Trophoblast cell (in vitro differentiated cells and primary cell): ENCODE measurements at regions not wholly inside any gene's neighbourhood (a gene's known extent, or its start where the extent isn't known, plus 50 kb on each side); places are given as distances from the start of the nearest gene placed in this dataset.

Source experiments
- DNase-seq, 2 donors: peaks; one replicate each; pipeline ENCODE4 v3.0.0-alpha.2; 2016
- H2AFZ ChIP-seq: 2 replicates; pipeline ENCODE4 v1.6.1; 2013; ENCODE audit warnings: low read length, moderate library complexity, mild to moderate bottlenecking; ENCODE audit not compliant: insufficient read depth, poor library complexity
- H2AK5ac ChIP-seq: 2 replicates; pipeline ENCODE4 v1.6.1; 2013; ENCODE audit warnings: mild to moderate bottlenecking, low read length
- H2BK120ac ChIP-seq: 2 replicates; pipeline ENCODE4 v1.6.1; 2013; ENCODE audit warnings: low read length, mild to moderate bottlenecking, moderate library complexity; ENCODE audit not compliant: insufficient read depth, poor library complexity
- H2BK12ac ChIP-seq: 2 replicates; pipeline ENCODE4 v1.6.1; 2013; ENCODE audit warnings: mild to moderate bottlenecking, low read length, moderate library complexity
- H2BK5ac ChIP-seq: 2 replicates; pipeline ENCODE4 v1.6.1; 2013; ENCODE audit warnings: low read length, low read depth, moderate library complexity, mild to moderate bottlenecking; ENCODE audit not compliant: poor library complexity
- H3K14ac ChIP-seq: 2 replicates; pipeline ENCODE4 v1.6.1; 2013; ENCODE audit warnings: mild to moderate bottlenecking, low read length
- H3K18ac ChIP-seq: 2 replicates; pipeline ENCODE4 v1.6.1; 2013; ENCODE audit warnings: mild to moderate bottlenecking, low read length
- H3K23ac ChIP-seq: 2 replicates; pipeline ENCODE4 v1.6.1; 2013; ENCODE audit warnings: low read length
- H3K27ac ChIP-seq: 2 replicates; pipeline ENCODE4 v1.5.1; 2013; ENCODE audit warnings: low read depth, mild to moderate bottlenecking, inconsistent platforms, low read length, moderate library complexity
- H3K27me3 ChIP-seq: 2 replicates; pipeline ENCODE4 v1.6.1; 2013; ENCODE audit warnings: inconsistent platforms, mild to moderate bottlenecking, low read length, moderate library complexity; ENCODE audit not compliant: insufficient read depth
- H3K36me3 ChIP-seq, 2 experiments: 1 replicate in 1 of 2; 2 replicates in 1 of 2; pipeline ENCODE4 v1.6.1; 2013; ENCODE audit warnings: low read length in 2 of 2, mild to moderate bottlenecking in 2 of 2, moderate library complexity in 1 of 2; ENCODE audit not compliant: insufficient read depth in 2 of 2, control insufficient read depth in 1 of 2
- H3K4ac ChIP-seq: 2 replicates; pipeline ENCODE4 v1.6.1; 2013; ENCODE audit warnings: low read depth, mild to moderate bottlenecking, low read length, moderate library complexity
- H3K4me1 ChIP-seq, 2 experiments: 1 replicate in 1 of 2; 2 replicates in 1 of 2; pipeline ENCODE4 v1.6.1; 2013; ENCODE audit warnings: low read length in 2 of 2, mild to moderate bottlenecking in 2 of 2, moderate library complexity in 1 of 2; ENCODE audit not compliant: insufficient read depth in 2 of 2, control insufficient read depth in 1 of 2
- H3K4me2 ChIP-seq: 2 replicates; pipeline ENCODE4 v1.6.1; 2013; ENCODE audit warnings: inconsistent platforms, mild to moderate bottlenecking, low read length, moderate library complexity
- H3K4me3 ChIP-seq: 2 replicates; pipeline ENCODE4 v1.5.1; 2013; ENCODE audit warnings: mild to moderate bottlenecking, low read depth, low read length, inconsistent platforms
- H3K79me1 ChIP-seq: one replicate; pipeline ENCODE4 v1.6.1; 2013; ENCODE audit warnings: low read length
- H3K79me2 ChIP-seq: 2 replicates; pipeline ENCODE4 v1.6.1; 2013; ENCODE audit warnings: low read length, mild to moderate bottlenecking; ENCODE audit not compliant: control insufficient read depth, insufficient read depth, poor library complexity
- H3K9ac ChIP-seq: 2 replicates; pipeline ENCODE4 v1.6.1; 2013; ENCODE audit warnings: mild to moderate bottlenecking, low read length
- H3K9me3 ChIP-seq: 2 replicates; pipeline ENCODE4 v1.6.1; 2013; ENCODE audit warnings: low read depth, mild to moderate bottlenecking, control low read depth, inconsistent platforms, low read length; ENCODE audit not compliant: insufficient read depth
- H4K12ac ChIP-seq: 2 replicates; pipeline ENCODE4 v1.6.1; 2013; ENCODE audit warnings: low read depth, mild to moderate bottlenecking, low read length, moderate library complexity
- H4K8ac ChIP-seq: 2 replicates; pipeline ENCODE4 v1.6.1; 2013; ENCODE audit warnings: low read depth, mild to moderate bottlenecking, low read length, moderate library complexity
- H4K91ac ChIP-seq: one replicate; pipeline ENCODE4 v1.6.1; 2013; ENCODE audit warnings: low read depth, mild to moderate bottlenecking, low read length, moderate library complexity
- WGBS: extraction: QIAGEN DNeasy Blood & Tissue Kit; methylation state at CpG from one replicate; pipeline ENCODE4 v1.1.7; 2013; ENCODE audit warnings: missing lambda C conversion rate; ENCODE audit not compliant: insufficient read length, insufficient coverage; ENCODE audit errors: extremely low coverage; 5-methylcytosine and 5-hydroxymethylcytosine counted together

DNA sequence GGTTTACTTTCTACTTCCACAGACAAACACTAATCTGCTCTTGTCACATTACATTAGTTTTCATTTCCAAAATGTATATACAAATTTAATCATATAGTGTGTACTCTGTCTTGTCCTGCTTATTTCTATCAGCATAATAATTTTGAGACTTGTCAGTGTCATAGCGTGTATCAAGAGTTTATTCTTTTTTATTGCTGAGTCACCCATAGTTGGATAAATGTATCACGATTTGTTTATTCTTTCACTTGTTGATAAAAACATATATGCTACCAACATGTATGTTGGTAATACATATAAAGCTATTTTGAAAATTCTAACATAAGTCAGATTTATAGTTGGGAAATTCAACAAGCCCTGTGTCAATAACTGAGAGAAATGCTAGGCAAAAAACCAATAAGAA, 261.2 kb downstream of the TRAM1L1 start:
- no peak overlapping the region for H2AK5ac ChIP-seq
- WGBS: no CpG with 5 or more reads among the region's 2 CpGs
- no peak for DNase-seq

DNA sequence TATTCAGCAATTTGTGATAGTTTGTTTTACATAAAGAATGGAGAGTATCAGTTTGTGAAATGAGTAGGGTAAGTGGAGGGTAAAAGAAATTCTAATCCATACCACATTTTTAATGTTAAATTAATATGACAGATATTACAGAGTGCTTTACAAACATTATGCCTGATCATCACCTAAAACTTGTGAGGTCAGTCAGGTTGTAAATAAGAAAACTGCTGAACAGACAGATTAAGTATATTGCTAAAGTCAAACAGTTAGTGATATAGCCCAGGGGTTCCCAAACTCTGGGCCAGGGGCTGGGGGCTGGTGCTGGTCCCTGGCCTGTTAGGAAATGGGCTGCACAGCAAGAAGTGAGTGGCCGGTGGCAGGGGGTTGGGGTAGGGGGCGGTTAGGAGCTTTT, 273.6 kb downstream of the TRAM1L1 start:
- Histone ChIP-seq H3K27me3 (no peaks in the 10 kb centered on the region), H2AK5ac (no peak overlapping the region), H3K4me3 (no peak overlapping the region), H3K18ac (no peak overlapping the region), H2BK5ac (no peak overlapping the region), H3K36me3 (no peaks in the 10 kb centered on the region), H4K12ac (no peak overlapping the region), H3K27ac (no peak overlapping the region), H4K91ac (no peak overlapping the region), H2BK12ac (no peak overlapping the region), H3K79me1 (no peaks in the 10 kb centered on the region), H3K14ac (no peak overlapping the region), H2BK120ac (no peak overlapping the region), H3K23ac (no peak overlapping the region), H3K9ac (no peak overlapping the region), H3K4me2 (no peak overlapping the region), H2AFZ (no peak overlapping the region), H3K4ac (no peak overlapping the region), H3K4me1 (no peaks in the 10 kb centered on the region), H4K8ac (no peak overlapping the region), H3K79me2 (no peaks in the 10 kb centered on the region), H3K9me3 (no peaks in the 10 kb centered on the region)
- WGBS: no CpG with 5 or more reads among the region's 2 CpGs
- DNase-seq: no peak

More for the DNA sequence above, 261.2 kb downstream of the TRAM1L1 start:
- Histone ChIP-seq H3K4ac (no peak overlapping the region), H3K18ac (no peak overlapping the region), H3K27me3 (no peaks in the 10 kb centered on the region), H2BK12ac (no peak overlapping the region), H3K4me3 (no peak overlapping the region), H3K14ac (no peak overlapping the region), H3K9me3 (peaks cover 2% of the 10 kb centered on the region), H2BK5ac (no peak overlapping the region), H3K36me3 (no peaks in the 10 kb centered on the region), H3K79me2 (no peaks in the 10 kb centered on the region), H3K4me2 (no peak overlapping the region), H2AFZ (no peak overlapping the region), H2BK120ac (no peak overlapping the region), H3K23ac (no peak overlapping the region), H3K27ac (no peak overlapping the region), H3K9ac (no peak overlapping the region), H4K8ac (no peak overlapping the region), H4K91ac (no peak overlapping the region), H3K79me1 (no peaks in the 10 kb centered on the region), H3K4me1 (peaks cover 0 to 3% of the 10 kb centered on the region in 2 experiments), H4K12ac (no peak overlapping the region)

DNA sequence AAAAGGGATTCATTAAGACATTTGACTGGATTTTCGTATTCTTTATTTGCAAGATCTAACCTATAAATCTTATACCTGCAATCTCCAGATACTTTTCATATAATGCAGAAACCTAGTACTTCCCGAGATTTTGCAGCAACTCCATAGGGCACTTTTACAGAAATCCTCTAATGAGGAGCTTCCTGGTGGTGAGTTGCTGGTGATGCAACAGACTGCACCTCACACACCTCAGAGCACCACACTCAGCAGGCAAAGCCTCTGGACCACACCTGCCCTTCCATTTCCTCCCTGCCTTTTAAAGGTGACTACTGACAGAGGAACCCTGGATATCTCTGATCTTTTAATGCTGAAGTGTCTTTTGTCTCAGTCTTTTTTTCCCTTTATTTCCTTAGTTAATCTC, 289.4 kb downstream of the TRAM1L1 start:
- H2BK5ac ChIP-seq: no peak overlapping the region
- no peak overlapping the region for H4K8ac ChIP-seq
- no peaks in the 10 kb centered on the region for H3K9me3 ChIP-seq
- H3K23ac ChIP-seq: no peak overlapping the region
- no CpG with 5 or more reads among the region's 2 CpGs for WGBS
- DNase-seq: no peak
- H3K9ac ChIP-seq: no peak overlapping the region
- H3K79me1 ChIP-seq: no peaks in the 10 kb centered on the region
- no peak overlapping the region for H4K12ac ChIP-seq
- H3K4me3 ChIP-seq: no peak overlapping the region
- no peak overlapping the region for H2BK120ac ChIP-seq
- H2AK5ac ChIP-seq: no peak overlapping the region
- no peaks in the 10 kb centered on the region for H3K4me1 ChIP-seq
- no peaks in the 10 kb centered on the region for H3K27me3 ChIP-seq
- H3K18ac ChIP-seq: no peak overlapping the region
- no peak overlapping the region for H3K14ac ChIP-seq
- H3K4me2 ChIP-seq: no peak overlapping the region
- H3K36me3 ChIP-seq: no peaks in the 10 kb centered on the region
- H2AFZ ChIP-seq: no peak overlapping the region
- H3K4ac ChIP-seq: no peak overlapping the region
- H4K91ac ChIP-seq: no peak overlapping the region
- no peak overlapping the region for H2BK12ac ChIP-seq
- H3K27ac ChIP-seq: no peak overlapping the region
- no peaks in the 10 kb centered on the region for H3K79me2 ChIP-seq

DNA sequence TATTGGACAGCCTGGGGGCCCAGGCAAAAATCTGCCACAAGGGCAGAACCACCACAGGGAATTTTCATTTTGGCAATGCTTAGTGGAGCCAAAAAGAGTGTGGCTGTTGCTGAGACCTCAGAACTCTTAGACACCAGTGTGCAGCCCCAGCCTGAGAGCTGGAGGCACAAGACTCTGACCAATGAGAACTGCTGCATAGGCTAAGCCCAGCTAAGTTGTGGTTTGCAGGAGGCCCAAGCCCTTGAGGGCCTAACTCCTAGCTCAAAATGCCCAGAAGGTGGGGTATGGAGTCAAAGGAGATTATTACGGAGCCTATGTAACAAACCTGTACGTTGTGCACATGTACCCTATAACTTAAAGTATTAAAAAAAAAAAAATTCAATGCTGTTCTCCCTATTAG, 296.7 kb downstream of the TRAM1L1 start:
- WGBS: no CpG with 5 or more reads among the region's 2 CpGs
- Histone ChIP-seq H3K23ac (no peak overlapping the region), H4K12ac (no peak overlapping the region), H3K14ac (no peak overlapping the region), H4K91ac (no peak overlapping the region), H3K4me3 (no peak overlapping the region), H3K79me2 (no peaks in the 10 kb centered on the region), H3K4me2 (no peak overlapping the region), H3K4ac (no peak overlapping the region), H3K9ac (no peak overlapping the region), H2BK120ac (no peak overlapping the region), H3K18ac (no peak overlapping the region), H3K27me3 (no peaks in the 10 kb centered on the region), H3K4me1 (no peaks in the 10 kb centered on the region), H2BK5ac (no peak overlapping the region), H2AFZ (no peak overlapping the region), H3K27ac (no peak overlapping the region), H2AK5ac (no peak overlapping the region), H2BK12ac (no peak overlapping the region), H3K36me3 (no peaks in the 10 kb centered on the region), H3K9me3 (no peaks in the 10 kb centered on the region), H3K79me1 (no peaks in the 10 kb centered on the region), H4K8ac (no peak overlapping the region)
- DNase-seq: no peak
